SK-N-SH treated with all-trans-retinoic acid at 6 μM for 48 hours (cell line): ENCODE measurements at regions not wholly inside any gene's neighbourhood (a gene's known extent, or its start where the extent isn't known, plus 50 kb on each side); places are given as distances from the start of the nearest gene placed in this dataset.

Source experiments
- ATAC-seq: fragments of 200-7000 bp; cut with Tn5 transposase; 3 replicates; pipeline ENCODE4 v1.9.1; 2020; ENCODE audit warnings: mild to moderate bottlenecking, moderate library complexity
- ARNTL ChIP-seq: fragments of 450-650 bp; formaldehyde crosslinking; IDR thresholded peaks from 2 replicates; pipeline ENCODE4 v1.5.0; 2020; ENCODE audit warnings: low read depth, mild to moderate bottlenecking, moderate library complexity, borderline replicate concordance
- BACH2 ChIP-seq: fragments of 250-450 bp; sonication (Bioruptor Pico); IDR thresholded peaks from 2 replicates; pipeline ENCODE4 v1.9.0; 2021; ENCODE audit warnings: mild to moderate bottlenecking, borderline replicate concordance
- CREB5 ChIP-seq: fragments of 250-450 bp; sonication (Bioruptor Pico); IDR thresholded peaks from 2 replicates; pipeline ENCODE4 v1.5.1; 2020; ENCODE audit warnings: low read depth, mild to moderate bottlenecking, moderate library complexity
- CSDC2 ChIP-seq: fragments of 250-450 bp; sonication (Bioruptor Pico); IDR thresholded peaks from 2 replicates; pipeline ENCODE4 v1.5.0; 2020; ENCODE audit warnings: mild to moderate bottlenecking, moderate library complexity
- CSRNP3 ChIP-seq: fragments of 250-450 bp; sonication (Bioruptor Pico); IDR thresholded peaks from 2 replicates; pipeline ENCODE4 v1.5.1; 2021; ENCODE audit warnings: mild to moderate bottlenecking, moderate library complexity
- ESRRG ChIP-seq: fragments of 250-450 bp; sonication (Bioruptor Pico); IDR thresholded peaks from 2 replicates; pipeline ENCODE4 v1.6.1; 2021; ENCODE audit warnings: mild to moderate bottlenecking
- GLIS3 ChIP-seq: fragments of 250-450 bp; sonication (Bioruptor Pico); IDR thresholded peaks from 2 replicates; pipeline ENCODE4 v1.5.0; 2020; ENCODE audit warnings: mild to moderate bottlenecking, moderate library complexity
- ISL1 ChIP-seq: fragments of 250-450 bp; sonication (Bioruptor Pico); IDR thresholded peaks from 2 replicates; pipeline ENCODE4 v2.1.2; 2022; ENCODE audit warnings: mild to moderate bottlenecking, moderate library complexity
- OSR1 ChIP-seq: fragments of 250-450 bp; sonication (Bioruptor Pico); IDR thresholded peaks from 2 replicates; pipeline ENCODE4 v1.8.0; 2022; ENCODE audit warnings: moderate library complexity, mild to moderate bottlenecking, inconsistent platforms
- PATZ1 ChIP-seq: fragments of 250-450 bp; sonication (Bioruptor Pico); IDR thresholded peaks from 2 replicates; pipeline ENCODE4 v1.8.0; 2020; ENCODE audit warnings: mild to moderate bottlenecking, moderate library complexity, borderline replicate concordance
- POU6F1 ChIP-seq: fragments of 250-450 bp; sonication (Bioruptor Pico); IDR thresholded peaks from 2 replicates; pipeline ENCODE4 v1.8.0; 2021; ENCODE audit warnings: low read depth, mild to moderate bottlenecking, moderate library complexity, borderline replicate concordance
- PPARA ChIP-seq: fragments of 250-450 bp; sonication (Bioruptor Pico); IDR thresholded peaks from 2 replicates; pipeline ENCODE4 v1.5.0; 2020; ENCODE audit warnings: mild to moderate bottlenecking, borderline replicate concordance
- RARB ChIP-seq: fragments of 250-450 bp; sonication (Bioruptor Pico); IDR thresholded peaks from 2 replicates; pipeline ENCODE4 v1.8.0; 2021; ENCODE audit warnings: mild to moderate bottlenecking, moderate library complexity
- SNAI2 ChIP-seq: fragments of 250-450 bp; sonication (Bioruptor Pico); IDR thresholded peaks from 2 replicates; pipeline ENCODE4 v1.5.0; 2020; ENCODE audit warnings: mild to moderate bottlenecking, moderate library complexity
- TCF4 ChIP-seq: fragments of 250-450 bp; sonication (Bioruptor Pico); IDR thresholded peaks from 2 replicates; pipeline ENCODE4 v1.8.0; 2021; ENCODE audit warnings: mild to moderate bottlenecking, moderate library complexity, borderline replicate concordance
- TOX ChIP-seq: fragments of 250-450 bp; sonication (Bioruptor Pico); IDR thresholded peaks from 2 replicates; pipeline ENCODE4 v1.8.0; 2021; ENCODE audit warnings: mild to moderate bottlenecking, moderate library complexity, borderline replicate concordance
- TSHZ2 ChIP-seq: fragments of 250-450 bp; sonication (Bioruptor Pico); IDR thresholded peaks from 2 replicates; pipeline ENCODE4 v1.5.0; 2020; ENCODE audit warnings: mild to moderate bottlenecking, moderate library complexity
- ZC3H10 ChIP-seq: fragments of 250-450 bp; sonication (Bioruptor Pico); IDR thresholded peaks from 2 replicates; pipeline ENCODE4 v1.5.1; 2021; ENCODE audit warnings: mild to moderate bottlenecking, moderate library complexity
- ZFP30 ChIP-seq: fragments of 450-650 bp; formaldehyde crosslinking; IDR thresholded peaks from 2 replicates; pipeline ENCODE4 v1.5.0; 2022; ENCODE audit warnings: mild to moderate bottlenecking, moderate library complexity
- ZNF565 ChIP-seq: fragments of 450-650 bp; formaldehyde crosslinking; conservative IDR thresholded peaks from 2 replicates; pipeline ENCODE4 v1.5.0; 2020; ENCODE audit warnings: low read depth, mild to moderate bottlenecking, moderate library complexity
- ZNF70 ChIP-seq: fragments of 450-650 bp; formaldehyde crosslinking; IDR thresholded peaks from 2 replicates; pipeline ENCODE4 v1.5.0; 2020; ENCODE audit warnings: mild to moderate bottlenecking, moderate library complexity

GRCh38 chr14:81682134-81682533, 148.5 kb upstream of the SEL1L start:
- TF ChIP-seq ZNF565 (no peak), PATZ1 (CRISPR knock-in tag) (no peak), PPARA (no peak), CSDC2 (CRISPR knock-in tag) (no peak), TCF4 (CRISPR knock-in tag) (no peak), ZC3H10 (CRISPR knock-in tag) (no peak), RARB (CRISPR knock-in tag) (no peak), BACH2 (CRISPR knock-in tag) (no peak), ZNF70 (no peak), SNAI2 (CRISPR knock-in tag) (no peak), OSR1 (CRISPR knock-in tag) (no peak), CSRNP3 (CRISPR knock-in tag) (no peak), ARNTL (CRISPR knock-in tag) (no peak), TOX (CRISPR knock-in tag) (no peak), TSHZ2 (CRISPR knock-in tag) (no peak)
- TF ChIP-seq, all 23 proteins: peak for 0
- ATAC-seq, result no peak

- no peak for TF ChIP-seq PATZ1 (CRISPR knock-in tag)
- no peak for TF ChIP-seq CREB5
- TF ChIP-seq GLIS3 (CRISPR knock-in tag), result no peak
- TF ChIP-seq POU6F1 (CRISPR knock-in tag), result no peak
- no peak for TF ChIP-seq PPARA
- no peak for TF ChIP-seq ZNF70
- TF ChIP-seq ARNTL (CRISPR knock-in tag), result no peak
- TF ChIP-seq CSDC2 (CRISPR knock-in tag), result no peak
- no peak for TF ChIP-seq CSRNP3 (CRISPR knock-in tag)
- TF ChIP-seq TCF4 (CRISPR knock-in tag), result no peak
- TF ChIP-seq OSR1 (CRISPR knock-in tag), result no peak
- TF ChIP-seq ZFP30, result no peak
- no peak for TF ChIP-seq BACH2 (CRISPR knock-in tag)
- TF ChIP-seq ISL1 (CRISPR knock-in tag), result no peak
- no peak for TF ChIP-seq ZC3H10 (CRISPR knock-in tag)
- TF ChIP-seq TOX (CRISPR knock-in tag), result no peak
- TF ChIP-seq ESRRG, result no peak
- ATAC-seq, result no peak
These were observed 149.0 kb upstream of the SEL1L start for GRCh38 chr14:81682701-81683100.
